Mesenchymal stem cell (in vitro differentiated cells and primary cell): ENCODE measurements at regions not wholly inside any gene's neighbourhood (a gene's known extent, or its start where the extent isn't known, plus 50 kb on each side); places are given as distances from the start of the nearest gene placed in this dataset.

ENCODE experiments used
- DNase-seq: peaks from one replicate; pipeline ENCODE4 v3.0.0-alpha.2; 2013
- H2AFZ ChIP-seq: one replicate; pipeline ENCODE4 v1.6.1; 2013; ENCODE audit warnings: low read depth, mild to moderate bottlenecking, control low read depth, inconsistent platforms, low read length, moderate library complexity
- H2AK5ac ChIP-seq: 2 replicates; pipeline ENCODE4 v1.6.1; 2013; ENCODE audit warnings: low read length, moderate library complexity, mild to moderate bottlenecking, inconsistent platforms; ENCODE audit not compliant: severe bottlenecking
- H2BK120ac ChIP-seq: one replicate; pipeline ENCODE4 v1.6.1; 2013; ENCODE audit warnings: low read depth, mild to moderate bottlenecking, inconsistent platforms, low read length, moderate library complexity
- H2BK12ac ChIP-seq, 2 experiments: one replicate each; pipeline ENCODE4 v1.6.1; 2013; ENCODE audit warnings: inconsistent platforms in 2 of 2, low read length in 2 of 2, mild to moderate bottlenecking in 2 of 2, moderate library complexity in 2 of 2, control low read depth in 1 of 2
- H2BK15ac ChIP-seq: one replicate; pipeline ENCODE4 v1.6.1; 2013; ENCODE audit warnings: mild to moderate bottlenecking, low read depth, inconsistent platforms; ENCODE audit not compliant: poor library complexity, severe bottlenecking
- H2BK5ac ChIP-seq: 2 replicates; pipeline ENCODE4 v1.6.1; 2013; ENCODE audit warnings: low read depth, mild to moderate bottlenecking, low read length, control low read depth, inconsistent platforms; ENCODE audit not compliant: poor library complexity, severe bottlenecking
- H3K14ac ChIP-seq, 2 experiments: one replicate each; pipeline ENCODE4 v1.6.1; 2013; ENCODE audit warnings: inconsistent platforms in 2 of 2, low read length in 2 of 2, control low read depth in 1 of 2, mild to moderate bottlenecking in 1 of 2, moderate library complexity in 1 of 2
- H3K18ac ChIP-seq, 2 experiments: one replicate each; pipeline ENCODE4 v1.6.1; 2013; ENCODE audit warnings: inconsistent platforms in 2 of 2, low read length in 2 of 2, control low read depth in 1 of 2, low read depth in 1 of 2, mild to moderate bottlenecking in 1 of 2
- H3K23ac ChIP-seq, 2 experiments: one replicate each; pipeline ENCODE4 v1.6.1; 2013; ENCODE audit warnings: inconsistent platforms in 2 of 2, low read length in 2 of 2, mild to moderate bottlenecking in 2 of 2, moderate library complexity in 2 of 2, control low read depth in 1 of 2
- H3K27ac ChIP-seq: 2 replicates; pipeline ENCODE4 v1.5.1; 2013; ENCODE audit warnings: mild to moderate bottlenecking, moderate library complexity, low read length, control low read depth, inconsistent platforms; ENCODE audit not compliant: poor library complexity, severe bottlenecking
- H3K27me3 ChIP-seq, 2 experiments: 2 replicates each; pipeline versions ENCODE4 v1.6.1 to v1.7.0; 2013; ENCODE audit warnings: low read length in 2 of 2, mild to moderate bottlenecking in 2 of 2, moderate library complexity in 2 of 2, control low read depth in 1 of 2, inconsistent platforms in 1 of 2; ENCODE audit not compliant: control insufficient read depth in 1 of 2, insufficient read depth in 1 of 2
- H3K36me3 ChIP-seq, 2 experiments: 2 replicates each; pipeline versions ENCODE4 v1.6.1 to v1.7.0; 2013; ENCODE audit warnings: low read length in 2 of 2, control low read depth in 1 of 2, inconsistent platforms in 1 of 2, low read depth in 1 of 2, mild to moderate bottlenecking in 1 of 2; ENCODE audit not compliant: insufficient read depth in 2 of 2, control insufficient read depth in 1 of 2
- H3K4ac ChIP-seq, 2 experiments: one replicate each; pipeline ENCODE4 v1.6.1; 2013; ENCODE audit warnings: inconsistent platforms in 2 of 2, low read length in 2 of 2, mild to moderate bottlenecking in 2 of 2, moderate library complexity in 2 of 2, control low read depth in 1 of 2, low read depth in 1 of 2
- H3K4me1 ChIP-seq: 2 replicates; pipeline ENCODE4 v1.6.1; 2013; ENCODE audit warnings: low read depth, low read length, control low read depth; ENCODE audit not compliant: control insufficient read depth, insufficient read depth
- H3K4me2 ChIP-seq: 2 replicates; pipeline ENCODE4 v1.6.1; 2013; ENCODE audit warnings: low read length, mild to moderate bottlenecking, inconsistent platforms; ENCODE audit not compliant: poor library complexity, severe bottlenecking
- H3K4me3 ChIP-seq, 2 experiments: 2 replicates each; pipeline versions ENCODE4 v1.5.1 to v1.7.0; 2013; ENCODE audit warnings: low read length in 2 of 2, mild to moderate bottlenecking in 2 of 2, control low read depth in 1 of 2, low read depth in 1 of 2; ENCODE audit not compliant: insufficient read depth in 1 of 2
- H3K79me1 ChIP-seq: replicated peaks from 2 replicates; pipeline ENCODE4 v1.6.1; 2013; ENCODE audit warnings: mild to moderate bottlenecking, control low read depth, low read length, inconsistent platforms; ENCODE audit not compliant: poor library complexity, severe bottlenecking
- H3K9ac ChIP-seq: 2 replicates; pipeline ENCODE4 v1.7.0; 2013; ENCODE audit warnings: mild to moderate bottlenecking, low read length, moderate library complexity
- H3K9me3 ChIP-seq: 2 replicates; pipeline ENCODE4 v1.7.0; 2013; ENCODE audit warnings: mild to moderate bottlenecking, low read length; ENCODE audit not compliant: control insufficient read depth
- H4K8ac ChIP-seq: one replicate; pipeline ENCODE4 v1.6.1; 2013; ENCODE audit warnings: inconsistent platforms, mild to moderate bottlenecking, low read length, moderate library complexity
- H4K91ac ChIP-seq: one replicate; pipeline ENCODE4 v1.6.1; 2013; ENCODE audit warnings: mild to moderate bottlenecking, low read length, inconsistent platforms
- WGBS: methylation state at CpG from one replicate; pipeline ENCODE4 v1.1.7; 2013; ENCODE audit warnings: mixed read lengths; 5-methylcytosine and 5-hydroxymethylcytosine counted together

DNA sequence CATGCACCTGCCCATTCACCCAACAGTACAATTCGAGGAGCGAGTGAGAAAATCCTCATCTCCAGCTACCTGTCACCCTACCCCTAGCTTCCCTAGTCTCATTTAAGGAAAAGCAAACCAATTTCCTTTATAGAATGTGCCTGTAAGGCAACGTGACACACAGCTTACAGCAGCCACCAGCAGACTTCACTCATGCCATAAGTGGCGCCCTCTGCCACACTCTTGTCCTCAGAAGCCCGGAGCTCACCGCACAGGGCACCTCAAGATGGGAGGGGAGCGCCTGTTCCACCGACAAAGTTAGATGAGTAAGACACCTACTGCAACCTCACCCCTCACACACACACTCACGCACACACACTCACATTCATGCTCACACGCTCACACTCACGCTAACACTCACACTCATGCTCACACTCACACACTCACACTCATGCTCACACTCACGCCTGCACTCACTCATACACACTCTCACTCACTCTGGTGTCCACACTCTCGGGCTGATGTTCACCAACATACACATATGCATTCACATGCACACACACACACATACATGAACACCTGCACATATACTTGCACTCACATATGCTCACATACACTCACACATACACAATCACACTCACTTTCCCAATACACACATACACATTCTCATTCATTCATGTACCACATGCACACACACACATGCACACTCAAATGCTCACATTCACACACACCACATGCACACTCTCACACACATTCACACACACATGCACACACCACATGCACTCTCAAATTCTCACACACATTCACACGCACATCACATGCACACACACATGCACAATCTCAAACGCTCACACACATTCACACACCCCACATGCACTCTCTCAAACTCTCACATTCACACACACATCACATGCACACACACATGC lies 170.7 kb downstream of the PSMG1 start:
- no peak for DNase-seq
- no peak overlapping the region for H2BK120ac ChIP-seq
- no peak overlapping the region for H2AK5ac ChIP-seq
- no peak overlapping the region for H3K4me3 ChIP-seq
- peak overlapping the region; percentile 47 to 87 for H2BK12ac ChIP-seq
- H3K27me3 ChIP-seq = no peaks in the 10 kb centered on the region
- H3K4me1 ChIP-seq = peaks cover 2% of the 10 kb centered on the region
- H3K9me3 ChIP-seq = no peaks in the 10 kb centered on the region
- no peak overlapping the region for H3K9ac ChIP-seq
- peak overlapping the region; percentile 4 for H4K8ac ChIP-seq
- no peaks in the 10 kb centered on the region for H3K79me1 ChIP-seq
- H3K27ac ChIP-seq = no peak overlapping the region
- no peak overlapping the region for H3K4me2 ChIP-seq
- no peaks in the 10 kb centered on the region for H3K36me3 ChIP-seq
- peak overlapping the region; percentile 24 to 34 for H3K18ac ChIP-seq
- whole genome bisulfite sequencing = 95% methylated on average over 15 of the region's 15 CpGs
- peak overlapping the region in 1 of 2 experiments; percentile 76 for H3K14ac ChIP-seq
- peak overlapping the region; percentile 24 to 49 for H3K4ac ChIP-seq
- H2BK5ac ChIP-seq = no peak overlapping the region
- no peak overlapping the region for H2AFZ ChIP-seq
- H3K23ac ChIP-seq = no peak overlapping the region
- H4K91ac ChIP-seq = peak overlapping the region; percentile 23
- H2BK15ac ChIP-seq = peak overlapping the region; percentile 60

DNA sequence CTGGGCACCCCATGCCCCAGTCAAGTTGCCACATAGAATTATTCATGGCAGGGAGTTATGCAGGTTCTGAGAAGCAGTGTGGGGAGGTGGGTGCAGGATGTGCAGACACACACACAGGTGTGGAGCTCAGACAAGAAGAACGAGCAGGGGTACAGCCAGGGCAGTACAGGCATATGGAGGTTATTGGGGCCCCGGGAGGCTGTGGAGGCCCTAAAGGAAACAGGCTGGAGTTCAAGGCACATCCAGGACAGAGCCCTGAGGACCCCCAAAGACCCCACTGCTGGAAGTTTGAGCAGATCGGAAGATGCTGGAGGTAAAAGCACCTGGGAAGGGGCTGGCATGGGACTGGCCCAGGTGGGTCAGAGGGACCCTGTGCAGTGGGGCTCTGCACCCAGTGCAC lies 171.3 kb downstream of the PSMG1 start:
- peak overlapping the region; percentile 75 for H4K91ac ChIP-seq
- peaks cover 0 to 1% of the 10 kb centered on the region in 2 experiments for H3K27me3 ChIP-seq
- no peaks in the 10 kb centered on the region for H3K9me3 ChIP-seq
- no peak overlapping the region for H2AK5ac ChIP-seq
- no peak overlapping the region for H2BK5ac ChIP-seq
- H3K36me3 ChIP-seq = no peaks in the 10 kb centered on the region
- 97% methylated on average over 3 of the region's 3 CpGs for WGBS
- peak overlapping the region; percentile 20 for H4K8ac ChIP-seq
- peak overlapping the region; percentile 3 to 14 for H3K18ac ChIP-seq
- H3K79me1 ChIP-seq = no peaks in the 10 kb centered on the region
- H3K4ac ChIP-seq = peak overlapping the region; percentile 20 to 24
- no peak overlapping the region for H3K23ac ChIP-seq
- H2BK12ac ChIP-seq = peak overlapping the region in 1 of 2 experiments; percentile 42
- H2AFZ ChIP-seq = no peak overlapping the region
- peaks cover 2% of the 10 kb centered on the region for H3K4me1 ChIP-seq
- H3K4me3 ChIP-seq = no peak overlapping the region
- no peak for DNase-seq
- no peak overlapping the region for H3K27ac ChIP-seq
- no peak overlapping the region for H3K14ac ChIP-seq
- H2BK15ac ChIP-seq = peak overlapping the region; percentile 93
- H3K9ac ChIP-seq = no peak overlapping the region
- H2BK120ac ChIP-seq = no peak overlapping the region
- no peak overlapping the region for H3K4me2 ChIP-seq

DNA sequence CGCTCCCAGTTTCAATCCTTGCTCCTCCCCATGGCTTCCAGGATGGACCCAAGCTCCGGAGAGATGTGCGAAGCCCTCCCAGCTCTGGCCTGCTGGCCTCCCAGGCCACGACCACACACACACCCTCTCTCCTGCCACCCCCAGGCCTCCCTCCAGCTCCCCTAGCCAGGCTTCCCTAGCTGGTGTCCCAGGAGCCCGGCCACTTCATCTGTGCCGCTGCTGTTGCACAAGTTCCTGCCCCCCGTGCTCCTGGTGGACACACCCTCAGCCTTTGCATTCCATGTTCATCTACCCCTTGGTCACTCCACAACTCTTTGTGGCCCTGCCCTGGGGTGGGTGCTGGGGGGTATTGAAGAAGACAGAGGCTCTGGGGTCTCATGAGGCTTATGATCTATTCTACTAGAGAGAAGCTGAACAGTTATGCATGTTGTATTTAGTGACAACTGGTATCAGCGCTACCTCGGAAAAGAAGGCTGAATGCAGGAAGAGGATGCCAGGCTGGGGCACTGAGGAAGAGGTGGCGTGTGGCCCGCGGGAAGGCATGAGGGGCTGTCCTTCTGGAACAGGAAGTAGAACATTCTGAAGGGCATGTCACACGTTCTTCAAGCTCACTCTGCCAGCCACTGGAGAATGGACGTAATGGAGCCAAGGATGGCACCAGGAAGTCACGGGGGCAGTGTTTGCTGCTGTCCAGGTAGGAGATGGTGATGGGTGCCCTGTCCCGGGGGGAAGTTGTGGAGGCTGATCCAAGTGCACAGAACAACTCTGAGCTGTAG lies 172.4 kb downstream of the PSMG1 start:
- no peaks in the 10 kb centered on the region for H3K79me1 ChIP-seq
- H3K4me3 ChIP-seq = no peak overlapping the region
- no peak overlapping the region for H2AFZ ChIP-seq
- H3K27ac ChIP-seq = no peak overlapping the region
- H3K4me1 ChIP-seq = peaks cover 2% of the 10 kb centered on the region
- H4K8ac ChIP-seq = peak overlapping the region; percentile 53
- no peak overlapping the region for H2AK5ac ChIP-seq
- H2BK5ac ChIP-seq = no peak overlapping the region
- H3K36me3 ChIP-seq = no peaks in the 10 kb centered on the region
- DNase-seq = no peak
- peak overlapping the region; percentile 84 for H2BK15ac ChIP-seq
- H2BK12ac ChIP-seq = peak overlapping the region; percentile 45 to 92
- H2BK120ac ChIP-seq = no peak overlapping the region
- peak overlapping the region in 1 of 2 experiments; percentile 85 for H3K14ac ChIP-seq
- H3K27me3 ChIP-seq = peaks cover 0 to 4% of the 10 kb centered on the region in 2 experiments
- peak overlapping the region; percentile 30 to 55 for H3K4ac ChIP-seq
- H3K9me3 ChIP-seq = no peaks in the 10 kb centered on the region
- no peak overlapping the region for H3K4me2 ChIP-seq
- H4K91ac ChIP-seq = peak overlapping the region; percentile 75
- peak overlapping the region; percentile 50 to 56 for H3K18ac ChIP-seq
- H3K9ac ChIP-seq = no peak overlapping the region
- WGBS = 91% methylated on average over 13 of the region's 16 CpGs
- no peak overlapping the region for H3K23ac ChIP-seq
